Pancreas (tissue), 10 donors: ENCODE measurements at regions not wholly inside any gene's neighbourhood (a gene's known extent, or its start where the extent isn't known, plus 50 kb on each side); places are given as distances from the start of the nearest gene placed in this dataset.

Experiments used
- ATAC-seq, 4 donors: fragments of 200-7000 bp; cut with Tn5 transposase; one replicate each; pipeline versions ENCODE4 v1.8.0 to v1.9.1; 2020; ENCODE audit warnings: mild to moderate bottlenecking in 4 of 4, moderate library complexity in 4 of 4
- DNase-seq, 6 donors: peaks; one replicate each; pipeline ENCODE4 v3.0.0-alpha.2; 2020
- FAIRE-seq: peaks from 2 replicates; lab custom pipeline; 2012; peaks lifted over from hg19 to GRCh38; lab: Jason Lieb, UNC
- H3K27ac ChIP-seq, 4 donors: fragments of 200-600 bp; sonication (generic); 1 replicate in 3 of 4; 2 replicates in 1 of 4; pipeline versions ENCODE4 v1.5.0 to v1.8.0; 2020
- H3K27me3 ChIP-seq, 4 donors: fragments of 200-600 bp; one replicate each; pipeline ENCODE4 v1.8.0; 2021
- H3K36me3 ChIP-seq, 3 donors: fragments of 200-600 bp; sonication (generic) in 1 of 3; one replicate each; pipeline versions ENCODE4 v1.5.0 to v1.8.0; 2020 to 2021
- H3K4me1 ChIP-seq, 3 donors: fragments of 200-600 bp; one replicate each; pipeline ENCODE4 v1.8.0; 2021
- H3K4me3 ChIP-seq, 4 donors: fragments of 200-600 bp; sonication (generic) in 2 of 4; one replicate each; pipeline versions ENCODE4 v1.5.0 to v1.8.0; 2020 to 2021
- H3K9me3 ChIP-seq, 4 donors: fragments of 200-600 bp; one replicate each; pipeline ENCODE4 v1.8.0; 2021
- CTCF ChIP-seq, 4 donors: fragments of 200-600 bp; sonication (generic) in 3 of 4; IDR thresholded peaks; one replicate each; pipeline versions ENCODE4 v1.5.0 to v1.8.0; 2021; ENCODE audit warnings: antibody characterized with exemption in 4 of 4
- WGBS, 2 donors: extraction: QIAGEN DNeasy Blood & Tissue Kit; methylation state at CpG; one replicate each; pipeline ENCODE4 v1.1.7; 2013; 5-methylcytosine and 5-hydroxymethylcytosine counted together
- intact Hi-C, 3 donors: fragments of 100-400 bp; cut with DNase I; formaldehyde crosslinking; loops; one replicate each; pipeline versions ENCODE4 v1.11.1 to v1.14.2; 2022
- donor health status: healthy with polysubstance abuse.
- donor health status: DM: no; HTN: no; CAD: no; lungs with moderate emphysema.
- donor health status: DM: no; HTN: no; CAD: no.
- donor health status: control.
- donor health status: control.
- donor health status: Bipolar disorder and iron deficiency.
- donor health status: DM: yes; HTN: yes; CAD: no.
- donor health status: DM: no; HTN: no; CAD: no.
- donor health status: DM: no; HTN: no; CAD: no.
- donor health status: DM: yes; HTN: yes; CAD: no.

- no peak overlapping the region for H3K4me3 ChIP-seq
- ATAC-seq (no peak), DNase-seq (no peak), FAIRE-seq (no peak)
- no peak overlapping the region for H3K27ac ChIP-seq
- H3K36me3 ChIP-seq = no peaks in the 10 kb centered on the region
- H3K9me3 ChIP-seq = no peaks in the 10 kb centered on the region
- H3K4me1 ChIP-seq = no peaks in the 10 kb centered on the region
- no peaks in the 10 kb centered on the region for H3K27me3 ChIP-seq
- intact Hi-C loops = no loop called here
- TF ChIP-seq CTCF (IDR thresholded peaks at IDR 0.05) = no peak
Observed at GRCh38 chr21:29242201-29242600, 56.5 kb upstream of the BACH1 start.

GRCh38 chr21:29243188-29243587, 55.5 kb upstream of the BACH1 start:
- FAIRE-seq = no peak
- no peak for TF ChIP-seq CTCF (IDR thresholded peaks at IDR 0.05)
- Histone ChIP-seq H3K9me3 (no peaks in the 10 kb centered on the region), H3K4me3 (no peak overlapping the region), H3K36me3 (no peaks in the 10 kb centered on the region), H3K4me1 (no peaks in the 10 kb centered on the region), H3K27ac (no peak overlapping the region), H3K27me3 (no peaks in the 10 kb centered on the region)
- no peak for DNase-seq
- WGBS, 2 donors = 97 to 99% methylated on average over 1 of the region's 1 CpG
- no peak for ATAC-seq
- intact Hi-C loops = no loop called here

GRCh38 chr21:29245104-29245643, 53.5 kb upstream of the BACH1 start:
- H3K36me3 ChIP-seq = no peaks in the 10 kb centered on the region
- H3K27ac ChIP-seq = peak overlapping the region in 1 of 4 donors; percentile 37
- FAIRE-seq (no peak), DNase-seq (no peak), ATAC-seq (peak in 3 of 4 donors; percentile 49 to 78 (median 56))
- TF ChIP-seq CTCF (IDR thresholded peaks at IDR 0.05) = no peak
- no peaks in the 10 kb centered on the region for H3K27me3 ChIP-seq
- intact Hi-C loops = no loop called here
- H3K4me1 ChIP-seq = no peaks in the 10 kb centered on the region
- no peak overlapping the region for H3K4me3 ChIP-seq
- WGBS, 2 donors = 50 to 57% methylated on average over 3 of the region's 3 CpGs
- no peaks in the 10 kb centered on the region for H3K9me3 ChIP-seq

- no peak for DNase-seq
- no peak for FAIRE-seq
- ATAC-seq = no peak
- Histone ChIP-seq H3K27me3 (no peaks in the 10 kb centered on the region), H3K9me3 (no peaks in the 10 kb centered on the region), H3K4me1 (no peaks in the 10 kb centered on the region), H3K4me3 (no peak overlapping the region), H3K27ac (no peak overlapping the region), H3K36me3 (no peaks in the 10 kb centered on the region)
- TF ChIP-seq CTCF (IDR thresholded peaks at IDR 0.05) = no peak
- intact Hi-C loops = no loop called here
Observed at GRCh38 chr21:29245863-29246262, 52.9 kb upstream of the BACH1 start.

- no peaks in the 10 kb centered on the region for H3K27me3 ChIP-seq
- no peak overlapping the region for H3K4me3 ChIP-seq
- WGBS, 2 donors = 88 to 91% methylated on average over 2 of the region's 2 CpGs
- DNase-seq (no peak), ATAC-seq (no peak), FAIRE-seq (no peak)
- no peaks in the 10 kb centered on the region for H3K4me1 ChIP-seq
- no peak overlapping the region for H3K27ac ChIP-seq
- no peaks in the 10 kb centered on the region for H3K9me3 ChIP-seq
- H3K36me3 ChIP-seq = no peaks in the 10 kb centered on the region
- intact Hi-C loops = no loop called here
- TF ChIP-seq CTCF (IDR thresholded peaks at IDR 0.05) = no peak
Observed at GRCh38 chr21:29246614-29247013, 52.1 kb upstream of the BACH1 start.
